OCI-M1 (cell line): ENCODE measurements at regions not wholly inside any gene's neighbourhood (a gene's known extent, or its start where the extent isn't known, plus 50 kb on each side); places are given as distances from the start of the nearest gene placed in this dataset.

Experiments used
- DNase-seq: peaks from one replicate; lab custom pipeline; 2025; lab: John Stamatoyannopoulos, UW

GRCh38 chr13:53694814-53695532, 666.4 kb downstream of the OLFM4 start:
- no peak for DNase-seq

GRCh38 chr13:53703371-53704080, 674.9 kb downstream of the OLFM4 start:
- DNase-seq: no peak

GRCh38 chr13:53719281-53719680, 690.7 kb downstream of the OLFM4 start:
- DNase-seq: no peak

DNA sequence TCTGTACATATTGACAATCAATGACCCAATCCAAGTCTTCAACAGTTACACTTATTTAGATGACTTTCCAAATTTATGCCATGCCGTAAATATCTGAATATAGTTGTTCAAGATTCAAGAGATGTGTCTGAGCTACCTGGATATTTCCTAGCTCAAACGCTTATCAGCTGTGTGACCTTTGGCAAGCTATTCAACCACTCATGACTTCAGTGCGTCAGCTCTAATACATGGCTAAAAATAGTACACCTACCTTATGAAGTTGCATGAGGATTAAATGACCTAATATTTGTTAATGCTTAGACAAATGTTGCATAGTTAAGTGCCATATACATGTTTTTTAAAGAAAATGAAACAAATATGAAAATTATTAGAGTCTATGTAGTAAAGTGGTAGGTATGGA, 704.1 kb downstream of the OLFM4 start:
- DNase-seq: no peak

DNA sequence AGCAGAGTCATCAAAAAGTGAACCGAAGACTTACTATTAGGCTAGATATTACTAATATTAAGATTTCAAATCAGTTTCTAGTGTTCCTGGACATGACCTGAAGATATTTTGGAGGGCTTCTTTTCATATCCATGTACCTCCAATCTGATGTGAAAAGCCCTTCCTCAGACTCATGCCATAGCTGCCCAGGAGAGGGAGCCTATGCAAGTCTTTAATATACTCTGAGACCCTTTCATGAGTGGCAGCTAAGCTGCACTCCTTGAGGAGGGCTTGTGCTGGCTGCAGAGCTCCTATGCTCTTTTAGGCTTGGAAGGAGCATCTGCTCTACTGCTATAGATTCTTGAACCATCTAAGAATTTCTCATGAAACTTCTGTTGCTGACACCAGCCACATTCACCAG, 715.3 kb downstream of the OLFM4 start:
- DNase-seq: peak; percentile 4

GRCh38 chr13:53747825-53748224, 719.2 kb downstream of the OLFM4 start:
- DNase-seq: no peak

- DNase-seq: no peak
These were observed 720.7 kb downstream of the OLFM4 start for GRCh38 chr13:53749306-53749705.

DNA sequence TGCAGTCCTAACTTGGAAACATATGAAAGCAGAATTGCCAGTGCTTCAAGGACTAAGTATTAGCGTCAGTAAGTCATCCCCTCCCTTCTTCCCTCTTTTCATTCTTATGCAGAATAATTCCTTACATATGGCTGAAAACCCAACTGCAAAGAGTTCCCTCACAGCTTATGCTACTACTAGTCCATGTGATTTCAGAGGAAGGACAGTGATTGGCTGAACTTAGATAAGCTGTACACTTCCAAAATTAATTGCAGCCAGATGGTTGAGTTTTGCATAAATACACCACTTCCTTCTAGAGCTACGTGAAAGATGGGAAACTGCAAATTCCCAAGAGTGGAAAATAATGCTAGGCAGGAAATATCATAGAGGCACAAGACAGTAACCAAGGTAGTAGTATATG, 730.4 kb downstream of the OLFM4 start:
- DNase-seq: no peak

DNA sequence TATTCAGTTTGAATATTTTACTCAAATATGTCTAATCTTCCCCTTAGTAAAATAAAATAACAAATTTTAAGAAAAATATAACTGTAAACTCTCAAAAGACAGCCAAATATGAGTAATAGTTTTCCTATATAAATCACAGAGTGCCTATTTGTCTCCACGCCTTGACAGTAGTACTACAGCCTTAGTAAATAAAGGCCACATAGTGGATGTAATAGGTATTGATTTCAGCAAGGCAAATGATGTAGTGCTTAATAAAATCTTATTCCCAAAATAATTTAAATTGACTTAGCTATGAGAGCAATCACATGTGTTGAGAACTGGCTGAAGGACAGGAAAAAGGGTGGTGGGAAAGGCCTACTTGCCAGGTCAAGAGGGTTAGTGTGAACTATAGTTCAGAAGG, 747.2 kb downstream of the OLFM4 start:
- DNase-seq: no peak

DNA sequence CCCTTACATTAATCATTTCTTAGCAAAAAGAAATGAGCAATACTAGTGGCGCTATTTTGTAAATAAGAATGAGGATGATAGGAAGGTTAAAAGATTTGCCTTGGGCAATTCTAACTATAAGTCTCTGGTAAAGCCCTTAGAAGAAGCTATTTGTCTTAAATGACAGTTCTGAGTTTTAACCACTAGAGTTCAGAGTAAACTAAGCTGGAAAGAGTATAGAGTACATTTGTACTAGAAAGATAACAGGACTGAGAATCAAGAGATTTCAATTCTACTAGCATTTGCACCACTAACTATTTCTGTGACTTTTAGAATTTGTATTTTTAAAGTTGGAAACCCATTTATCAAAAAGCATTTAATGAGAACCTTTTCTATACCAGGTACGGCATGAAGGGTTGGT, 750.3 kb downstream of the OLFM4 start:
- DNase-seq: peak; percentile 55

DNA sequence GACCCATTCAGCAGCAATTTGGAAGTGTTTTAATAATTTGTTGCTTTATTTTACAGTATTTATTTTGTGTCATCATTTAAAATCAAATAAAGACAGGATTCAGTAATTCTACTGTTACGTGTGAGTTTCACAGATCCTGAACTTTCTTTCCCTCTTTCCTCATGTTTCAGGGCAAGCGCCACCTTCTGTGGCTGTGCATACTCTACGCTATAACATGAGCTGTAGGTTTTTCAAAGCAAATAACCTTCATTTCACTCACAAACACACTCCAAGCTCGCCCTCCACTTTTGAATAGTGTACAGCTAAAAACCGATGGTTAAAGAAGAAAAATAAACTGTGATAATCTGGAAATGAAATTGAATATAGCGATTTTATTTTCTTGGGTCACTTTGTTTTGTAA, 753.3 kb downstream of the OLFM4 start:
- DNase-seq: peak; percentile 54

DNA sequence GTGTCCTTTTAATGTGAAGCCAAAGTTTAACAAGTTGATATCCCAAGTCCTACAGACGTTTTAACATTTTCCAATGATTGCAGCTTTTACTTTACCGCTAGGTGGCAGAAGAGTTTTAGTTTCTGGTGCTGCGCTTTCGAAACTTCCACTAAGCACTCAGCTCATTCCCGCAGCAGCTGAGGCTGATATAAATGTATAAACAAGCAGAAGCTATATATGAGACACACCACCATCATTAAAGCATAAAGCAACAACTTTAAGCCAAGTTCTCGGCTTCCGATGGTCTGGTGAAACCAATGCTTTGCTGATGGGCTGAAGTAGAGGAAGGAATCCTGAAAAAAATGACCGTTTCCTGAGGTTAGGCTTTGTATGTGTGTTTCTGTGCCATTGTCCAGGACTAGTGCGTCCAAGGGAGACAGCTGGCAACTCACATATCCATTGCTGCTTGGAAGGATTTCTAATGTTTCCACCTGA, 753.9 kb downstream of the OLFM4 start:
- peak; percentile 89 for DNase-seq

DNA sequence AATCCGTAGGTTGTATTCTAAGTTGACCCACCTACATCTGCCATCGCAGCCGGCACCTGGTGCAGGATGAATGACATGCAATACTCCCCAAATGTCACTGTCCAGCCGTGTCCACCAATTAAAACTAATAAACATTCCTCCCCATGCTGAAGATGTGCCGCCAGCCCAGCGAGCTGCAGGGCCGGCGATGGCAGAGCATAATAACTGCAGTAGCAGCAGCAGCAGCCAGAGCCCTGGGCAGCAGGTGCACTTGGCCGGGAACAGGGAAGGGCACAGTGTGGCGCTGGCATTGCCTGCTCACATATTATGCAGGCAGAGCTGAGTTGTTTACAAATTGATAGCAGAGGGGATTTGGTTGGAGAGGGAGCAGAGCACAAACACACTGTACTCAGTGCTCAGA, 754.9 kb downstream of the OLFM4 start:
- DNase-seq: no peak

- no peak for DNase-seq
These were observed 759.7 kb downstream of the OLFM4 start for GRCh38 chr13:53788286-53788685.

DNA sequence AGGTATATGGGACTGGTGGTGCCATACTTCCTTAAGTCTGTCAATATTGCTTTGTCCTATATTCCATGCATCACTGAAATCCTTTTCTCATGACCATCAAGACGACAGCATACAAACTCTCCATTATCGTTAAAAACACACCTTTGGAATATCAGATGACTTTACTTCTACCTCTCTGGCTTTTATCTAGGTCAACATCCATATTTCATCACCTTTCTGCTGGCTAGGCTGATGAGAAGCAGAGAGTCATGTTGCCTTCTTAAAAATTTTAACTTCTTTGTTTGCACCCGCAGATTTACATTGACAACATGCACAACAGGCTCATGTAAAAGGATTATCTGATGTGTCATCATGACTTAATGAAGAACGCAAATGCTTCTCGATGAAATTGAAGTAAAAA, 771.4 kb downstream of the OLFM4 start:
- DNase-seq: no peak

- no peak for DNase-seq
These were observed 778.7 kb downstream of the OLFM4 start for GRCh38 chr13:53807251-53807834.

GRCh38 chr13:53821632-53822031, 793.0 kb downstream of the OLFM4 start:
- DNase-seq: no peak

GRCh38 chr13:53822136-53822535, 793.5 kb downstream of the OLFM4 start:
- DNase-seq: no peak

DNA sequence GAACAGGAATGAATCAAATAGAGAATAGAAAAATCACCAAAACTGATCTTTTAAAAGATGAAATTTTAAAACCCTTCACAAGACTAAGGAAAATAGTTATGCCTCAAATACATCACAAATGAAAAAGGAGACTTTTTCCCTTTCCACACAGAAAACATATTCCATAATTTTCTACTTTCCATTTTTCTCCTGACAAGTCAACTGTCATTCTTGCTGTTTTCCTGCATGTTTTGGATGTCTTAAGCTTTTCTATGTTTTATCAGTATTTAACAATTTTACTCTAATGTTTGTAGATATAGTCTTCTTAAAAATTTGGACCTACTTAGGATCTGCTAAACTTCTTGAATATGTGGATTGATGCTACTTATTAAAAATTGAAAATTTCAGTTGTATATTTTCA, 810.8 kb downstream of the OLFM4 start:
- DNase-seq: peak; percentile 5

DNA sequence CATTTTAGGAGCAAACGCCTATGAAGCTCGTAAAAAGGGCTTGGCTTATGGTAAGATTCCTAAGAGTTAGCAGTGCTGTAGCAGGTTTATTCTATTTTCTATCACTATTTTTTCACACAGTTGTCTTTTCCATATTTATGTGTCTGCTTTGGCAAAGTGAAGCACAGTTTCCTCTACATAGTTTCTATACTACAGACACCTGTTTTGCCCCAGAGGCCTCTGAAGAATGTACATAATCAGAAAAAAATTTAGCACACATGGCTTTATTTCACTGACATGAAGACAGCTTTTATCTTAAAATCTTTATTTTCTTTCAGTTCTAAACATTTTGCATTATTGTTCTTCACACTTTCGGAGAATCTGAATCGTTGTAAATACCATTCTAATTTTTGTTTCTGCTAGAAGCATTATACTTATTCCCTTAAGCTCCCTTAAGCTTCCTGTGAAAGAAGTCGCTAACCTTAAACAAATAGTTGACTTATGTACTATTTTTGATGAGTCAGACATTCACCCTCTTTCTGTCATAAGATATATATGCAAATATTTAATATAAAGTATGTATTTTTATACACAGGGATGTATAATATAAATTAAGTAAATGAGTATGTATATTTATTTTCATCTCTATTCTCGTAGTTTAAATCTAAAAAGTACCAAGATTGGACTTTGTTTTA, 816.0 kb downstream of the OLFM4 start:
- no peak for DNase-seq

- no peak for DNase-seq
These were observed 818.9 kb downstream of the OLFM4 start for GRCh38 chr13:53847502-53847901.

GRCh38 chr13:53848366-53848961, 819.9 kb downstream of the OLFM4 start:
- DNase-seq: no peak
